ENCODE measurements at regions not wholly inside any gene's neighbourhood (a gene's known extent, or its start where the extent isn't known, plus 50 kb on each side); places are given as distances from the start of the nearest gene placed in this dataset.
"Not testable (repeated sequence)": the region's sequence is repeated elsewhere in the genome, so short reads cannot be mapped to it uniquely, and the experiment has no call there.

GRCh38 chr10:33706191-33706590 lies 371.7 kb upstream of the NRP1 start:
- TF ChIP-seq CTCF (IDR thresholded peaks at IDR 0.05; ENCODE audit: insufficient read depth, low read depth, low read length, missing control alignments) = no peak
- no peak for DNase-seq (ENCODE audit: low read depth)
- H3K4me3 ChIP-seq (ENCODE audit: low read depth, low read length) = no peak overlapping the region

- no peak overlapping the region for H3K4me3 ChIP-seq (ENCODE audit: low read depth, low read length)
- TF ChIP-seq CTCF (IDR thresholded peaks at IDR 0.05; ENCODE audit: insufficient read depth, low read depth, low read length, missing control alignments) = no peak
- DNase-seq (ENCODE audit: low read depth) = no peak
These were observed 369.9 kb upstream of the NRP1 start for GRCh38 chr10:33704214-33704830.

- DNase-seq (ENCODE audit: low read depth) = no peak
- H3K4me3 ChIP-seq (ENCODE audit: low read depth, low read length) = no peak overlapping the region
- no peak for TF ChIP-seq CTCF (IDR thresholded peaks at IDR 0.05; ENCODE audit: insufficient read depth, low read depth, low read length, missing control alignments)
These were observed 369.2 kb upstream of the NRP1 start for GRCh38 chr10:33703501-33704213.

GRCh38 chr10:33698033-33698432 lies 363.6 kb upstream of the NRP1 start:
- H3K4me3 ChIP-seq (ENCODE audit: low read depth, low read length) = no peak overlapping the region
- DNase-seq (ENCODE audit: low read depth) = no peak
- TF ChIP-seq CTCF (IDR thresholded peaks at IDR 0.05; ENCODE audit: insufficient read depth, low read depth, low read length, missing control alignments) = no peak

GRCh38 chr10:33697016-33697415 lies 362.5 kb upstream of the NRP1 start:
- no peak for TF ChIP-seq CTCF (IDR thresholded peaks at IDR 0.05; ENCODE audit: insufficient read depth, low read depth, low read length, missing control alignments)
- H3K4me3 ChIP-seq (ENCODE audit: low read depth, low read length) = no peak overlapping the region
- DNase-seq (ENCODE audit: low read depth) = no peak

GRCh38 chr10:33695536-33695935 lies 361.1 kb upstream of the NRP1 start:
- TF ChIP-seq CTCF (IDR thresholded peaks at IDR 0.05; ENCODE audit: insufficient read depth, low read depth, low read length, missing control alignments) = no peak
- no peak for DNase-seq (ENCODE audit: low read depth)
- H3K4me3 ChIP-seq (ENCODE audit: low read depth, low read length) = no peak overlapping the region

- not testable (repeated sequence) for H3K4me3 ChIP-seq (ENCODE audit: low read depth, low read length); DNase-seq (ENCODE audit: low read depth)
These were observed 356.1 kb upstream of the NRP1 start for GRCh38 chr10:33690536-33690935.
